KMS-11 (cell line): ENCODE measurements at regions not wholly inside any gene's neighbourhood (a gene's known extent, or its start where the extent isn't known, plus 50 kb on each side); places are given as distances from the start of the nearest gene placed in this dataset.

Experiments
- H2AFZ ChIP-seq: fragments of 200-600 bp; sonication (generic); 2 replicates; pipeline ENCODE4 v1.6.1; 2016; ENCODE audit warnings: antibody characterized with exemption, mixed run types, low read depth
- H3K27ac ChIP-seq: fragments of 200-600 bp; sonication (generic); 2 replicates; pipeline ENCODE4 v1.6.1; 2016; ENCODE audit warnings: mild to moderate bottlenecking, mixed run types
- H3K27me3 ChIP-seq: fragments of 200-600 bp; sonication (generic); 2 replicates; pipeline ENCODE4 v1.6.1; 2017; ENCODE audit warnings: mild to moderate bottlenecking, low read depth, mixed run types, moderate library complexity; ENCODE audit not compliant: insufficient read depth
- H3K36me3 ChIP-seq: fragments of 200-600 bp; sonication (generic); 2 replicates; pipeline ENCODE4 v1.6.1; 2017; ENCODE audit warnings: mild to moderate bottlenecking, mixed run types; ENCODE audit not compliant: insufficient read depth
- H3K4me1 ChIP-seq: fragments of 200-600 bp; sonication (generic); 2 replicates; pipeline ENCODE4 v1.6.1; 2016; ENCODE audit warnings: mild to moderate bottlenecking, low read depth, mixed run types; ENCODE audit not compliant: poor library complexity, severe bottlenecking
- H3K4me2 ChIP-seq: fragments of 200-600 bp; sonication (generic); 2 replicates; pipeline ENCODE4 v1.7.0; 2016; ENCODE audit warnings: mild to moderate bottlenecking, mixed run types
- H3K4me3 ChIP-seq: fragments of 200-600 bp; sonication (generic); IDR thresholded peaks from 2 replicates; pipeline ENCODE4 v1.6.1; 2017; ENCODE audit warnings: low read depth, low read length, mixed read lengths; ENCODE audit not compliant: insufficient read depth
- H3K79me2 ChIP-seq: fragments of 200-600 bp; sonication (generic); 2 replicates; pipeline ENCODE4 v1.6.1; 2016; ENCODE audit warnings: low read depth, mixed run types; ENCODE audit not compliant: insufficient read depth
- H3K9ac ChIP-seq: fragments of 200-600 bp; sonication (generic); 2 replicates; pipeline ENCODE4 v1.6.1; 2016; ENCODE audit warnings: mild to moderate bottlenecking, mixed run types
- H4K20me1 ChIP-seq: fragments of 200-600 bp; sonication (generic); 2 replicates; pipeline ENCODE4 v1.6.1; 2016; ENCODE audit warnings: mild to moderate bottlenecking, mixed run types; ENCODE audit not compliant: insufficient read depth
- CTCF ChIP-seq: fragments of 200-600 bp; sonication (generic); conservative IDR thresholded peaks from 2 replicates; pipeline ENCODE4 v1.6.1; 2017; ENCODE audit warnings: low read depth, mild to moderate bottlenecking, antibody characterized with exemption, low read length, moderate library complexity, mixed read lengths

GRCh38 chr3:20422391-20422790, 236.4 kb upstream of the SGO1 start:
- Histone ChIP-seq H4K20me1 (no peaks in the 10 kb centered on the region), H3K9ac (no peak overlapping the region), H3K36me3 (no peaks in the 10 kb centered on the region), H3K27me3 (no peaks in the 10 kb centered on the region), H3K4me1 (no peaks in the 10 kb centered on the region), H3K4me2 (no peak overlapping the region), H3K4me3 (no peak overlapping the region), H3K27ac (no peak overlapping the region), H2AFZ (no peak overlapping the region), H3K79me2 (no peaks in the 10 kb centered on the region)
- TF ChIP-seq CTCF, result no peak

- Histone ChIP-seq H3K27ac (no peak overlapping the region), H3K36me3 (no peaks in the 10 kb centered on the region), H3K4me2 (no peak overlapping the region), H3K9ac (no peak overlapping the region), H3K79me2 (no peaks in the 10 kb centered on the region), H2AFZ (no peak overlapping the region), H3K4me1 (no peaks in the 10 kb centered on the region), H3K27me3 (no peaks in the 10 kb centered on the region), H4K20me1 (no peaks in the 10 kb centered on the region), H3K4me3 (no peak overlapping the region)
- no peak for TF ChIP-seq CTCF
These were observed 231.5 kb upstream of the SGO1 start for GRCh38 chr3:20417388-20418108.

- Histone ChIP-seq H3K4me2 (no peak overlapping the region), H3K4me1 (no peaks in the 10 kb centered on the region), H3K27me3 (no peaks in the 10 kb centered on the region), H4K20me1 (no peaks in the 10 kb centered on the region), H3K79me2 (no peaks in the 10 kb centered on the region), H3K9ac (no peak overlapping the region), H3K4me3 (no peak overlapping the region), H3K36me3 (no peaks in the 10 kb centered on the region), H3K27ac (no peak overlapping the region), H2AFZ (no peak overlapping the region)
- TF ChIP-seq CTCF, result no peak
These were observed 220.6 kb upstream of the SGO1 start for GRCh38 chr3:20406611-20407011.

GRCh38 chr3:20405744-20406143, 219.7 kb upstream of the SGO1 start:
- Histone ChIP-seq H2AFZ (no peak overlapping the region), H3K9ac (no peak overlapping the region), H3K4me2 (no peak overlapping the region), H3K36me3 (no peaks in the 10 kb centered on the region), H3K4me3 (no peak overlapping the region), H3K27me3 (no peaks in the 10 kb centered on the region), H3K4me1 (no peaks in the 10 kb centered on the region), H4K20me1 (no peaks in the 10 kb centered on the region), H3K79me2 (no peaks in the 10 kb centered on the region), H3K27ac (no peak overlapping the region)
- TF ChIP-seq CTCF, result no peak
